ENCODE measurements at regions not wholly inside any gene's neighbourhood (a gene's known extent, or its start where the extent isn't known, plus 50 kb on each side); places are given as distances from the start of the nearest gene placed in this dataset.

- TF ChIP-seq CTCF (IDR thresholded peaks at IDR 0.05; ENCODE audit: borderline replicate concordance, extremely low read depth, low read length, poor library complexity, severe bottlenecking), result no peak
- no peak for TF ChIP-seq EZH2 (IDR thresholded peaks at IDR 0.05; ENCODE audit: borderline replicate concordance, low read depth, low read length, severe bottlenecking)
Observed at GRCh38 chr12:58767496-58767895, 152.8 kb downstream of the LRIG3 start.
